Neuron (in vitro differentiated cells): ENCODE measurements at regions not wholly inside any gene's neighbourhood (a gene's known extent, or its start where the extent isn't known, plus 50 kb on each side); places are given as distances from the start of the nearest gene placed in this dataset.

Experiments
- H2AFZ ChIP-seq: one replicate; pipeline ENCODE4 v1.6.1; 2013; ENCODE audit warnings: low read depth, mild to moderate bottlenecking, inconsistent platforms, low read length, moderate library complexity
- H3K27me3 ChIP-seq: one replicate; pipeline ENCODE4 v1.6.1; 2013; ENCODE audit warnings: low read length; ENCODE audit not compliant: insufficient read depth
- H3K36me3 ChIP-seq: one replicate; pipeline ENCODE4 v1.6.1; 2013; ENCODE audit warnings: low read length; ENCODE audit not compliant: insufficient read depth
- H3K4me1 ChIP-seq: one replicate; pipeline ENCODE4 v1.6.1; 2013; ENCODE audit warnings: low read length; ENCODE audit not compliant: insufficient read depth
- H3K4me3 ChIP-seq: 2 replicates; pipeline ENCODE4 v1.5.1; 2013; ENCODE audit warnings: mild to moderate bottlenecking, low read length, moderate library complexity
- H3K9me3 ChIP-seq: one replicate; pipeline ENCODE4 v1.6.1; 2013; ENCODE audit warnings: low read length

DNA sequence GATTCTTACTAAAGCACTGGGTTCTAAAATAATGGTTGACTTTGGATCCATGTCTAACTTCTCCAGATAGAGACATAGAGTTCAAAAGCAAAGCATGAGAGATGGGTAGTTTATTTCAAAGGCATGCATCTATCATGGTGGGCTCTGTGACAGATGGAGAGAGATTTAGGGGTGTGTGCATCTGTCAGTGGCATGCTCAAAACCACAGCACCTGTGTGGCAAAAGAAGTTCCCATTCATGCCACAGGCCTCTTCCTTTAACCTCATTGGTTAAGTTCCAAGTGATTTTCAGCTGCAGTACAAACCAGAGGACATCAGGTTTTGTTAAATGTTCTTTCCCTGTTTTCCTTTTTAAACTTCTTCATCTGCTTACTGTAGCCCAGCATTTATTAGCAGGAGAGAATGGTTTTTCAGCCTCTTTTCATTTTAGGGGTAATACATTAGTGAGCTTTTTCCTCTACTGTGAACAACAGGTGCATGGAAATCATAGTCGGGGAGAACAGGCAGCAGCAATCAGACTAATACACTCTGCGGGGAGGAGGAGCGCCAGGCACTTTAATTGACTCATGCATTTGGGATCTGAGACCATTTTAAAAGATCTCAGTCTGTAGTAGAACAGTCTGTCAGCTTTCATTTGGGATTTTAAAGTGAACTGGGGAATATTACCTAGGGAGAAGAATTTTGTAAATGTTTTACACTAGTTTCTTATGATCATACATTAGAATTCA lies 52.4 kb upstream of the UPP2 start:
- H3K4me1 ChIP-seq: no peaks in the 10 kb centered on the region
- no peak overlapping the region for H3K4me3 ChIP-seq
- no peaks in the 10 kb centered on the region for H3K9me3 ChIP-seq
- peaks cover 4% of the 10 kb centered on the region for H3K27me3 ChIP-seq
- H2AFZ ChIP-seq: no peak overlapping the region
- H3K36me3 ChIP-seq: no peaks in the 10 kb centered on the region

DNA sequence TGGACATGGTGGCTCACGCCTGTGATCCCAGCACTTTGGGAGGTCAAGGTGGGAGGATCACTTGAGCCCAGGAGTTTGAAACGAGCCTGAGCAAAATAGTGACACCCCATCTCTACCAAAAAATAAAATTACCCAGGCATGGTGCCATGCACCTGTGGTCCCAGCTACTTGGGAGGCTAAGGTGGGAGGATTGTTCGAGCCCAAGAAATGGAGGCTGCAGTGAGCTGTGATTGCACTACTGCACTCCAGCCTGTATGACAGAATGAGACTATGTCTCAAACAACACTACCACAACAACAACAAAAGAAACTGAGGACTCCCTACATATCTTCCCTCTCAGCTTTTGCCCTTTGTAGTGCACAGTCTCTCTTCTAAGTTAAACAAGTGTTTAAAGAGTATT lies 53.3 kb upstream of the UPP2 start:
- Histone ChIP-seq H3K27me3 (peaks cover 4% of the 10 kb centered on the region), H3K9me3 (no peaks in the 10 kb centered on the region), H3K36me3 (no peaks in the 10 kb centered on the region), H3K4me1 (no peaks in the 10 kb centered on the region), H3K4me3 (no peak overlapping the region), H2AFZ (no peak overlapping the region)

DNA sequence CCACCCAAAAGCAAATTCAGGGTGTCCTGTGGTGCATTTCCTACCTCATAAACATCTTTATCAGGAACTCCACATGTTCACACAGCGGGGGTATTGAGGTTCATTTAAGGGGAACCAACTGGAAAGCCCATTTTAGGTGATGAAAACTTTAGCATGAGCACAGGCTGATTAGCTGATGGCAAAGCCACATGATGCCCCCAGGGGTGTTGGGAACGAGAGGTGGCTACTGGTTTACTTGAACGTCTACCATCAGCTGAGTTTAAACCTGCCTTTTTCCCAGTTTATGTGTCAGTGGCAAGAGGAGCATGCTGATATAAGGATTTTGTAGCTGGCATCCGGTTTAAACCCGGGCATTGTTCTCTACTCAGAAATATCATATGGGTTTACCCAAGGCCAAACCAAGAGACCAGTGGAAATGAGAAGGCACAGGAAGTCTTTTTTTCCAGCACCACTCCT lies 54.5 kb upstream of the UPP2 start:
- Histone ChIP-seq H3K9me3 (no peaks in the 10 kb centered on the region), H3K36me3 (no peaks in the 10 kb centered on the region), H3K4me3 (no peak overlapping the region), H3K27me3 (peaks cover 2% of the 10 kb centered on the region), H3K4me1 (no peaks in the 10 kb centered on the region), H2AFZ (no peak overlapping the region)

DNA sequence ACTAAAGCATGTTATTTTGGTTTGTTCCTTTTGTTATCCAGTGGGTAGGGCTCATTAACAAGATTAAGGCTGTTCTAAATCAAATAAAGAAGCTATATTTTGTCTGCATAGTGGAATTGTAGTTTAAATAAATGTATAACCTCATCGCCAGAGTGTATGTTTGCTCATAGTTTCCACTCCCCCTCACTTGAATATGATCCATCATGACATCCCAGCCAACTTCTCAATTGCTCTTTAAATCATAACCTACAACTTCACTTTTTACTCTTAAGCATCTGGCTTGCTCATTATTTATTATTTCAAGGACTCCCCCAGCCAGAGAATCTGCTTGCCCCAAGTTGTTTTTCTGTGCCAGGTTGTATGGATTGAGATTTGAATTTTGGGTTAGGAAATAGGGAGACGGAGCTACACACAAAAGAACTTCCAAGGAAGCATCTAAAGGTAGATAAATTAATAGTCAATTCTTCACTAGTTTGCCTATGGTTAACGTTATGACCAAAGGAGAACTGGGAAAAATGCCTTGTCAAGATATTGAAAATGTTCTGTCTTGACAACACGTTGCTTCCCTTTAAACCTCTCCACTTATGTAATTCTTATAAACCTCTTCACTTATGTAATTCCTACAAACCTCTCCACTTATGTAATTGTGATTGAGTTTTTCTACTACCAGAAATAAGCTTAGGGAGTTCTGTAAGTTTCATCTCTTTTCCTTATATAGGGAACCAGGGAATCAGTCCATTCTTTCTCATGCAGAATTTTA lies 55.4 kb upstream of the UPP2 start:
- Histone ChIP-seq H3K9me3 (no peaks in the 10 kb centered on the region), H3K36me3 (no peaks in the 10 kb centered on the region), H2AFZ (no peak overlapping the region), H3K4me3 (no peak overlapping the region), H3K4me1 (no peaks in the 10 kb centered on the region), H3K27me3 (peaks cover 2% of the 10 kb centered on the region)

DNA sequence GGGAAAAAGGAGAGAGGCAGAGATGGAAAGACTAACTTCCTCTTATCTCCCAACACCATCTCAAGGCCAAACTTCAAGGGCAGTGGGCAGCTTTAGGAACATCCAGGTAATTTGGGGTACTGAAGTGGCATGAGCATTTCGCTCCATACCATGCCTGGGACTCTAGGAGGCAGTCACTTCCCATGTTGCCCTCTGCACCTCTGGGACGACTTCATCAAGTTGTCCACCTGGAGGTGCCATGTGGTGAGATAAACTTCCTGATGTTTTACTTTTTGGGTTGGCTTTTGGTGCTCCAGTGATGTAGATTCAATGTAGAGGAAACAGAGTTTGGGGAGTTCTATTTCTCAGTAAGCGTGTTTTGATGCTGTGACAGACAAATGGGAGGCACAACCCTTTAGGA lies 56.3 kb upstream of the UPP2 start:
- no peak overlapping the region for H2AFZ ChIP-seq
- no peaks in the 10 kb centered on the region for H3K4me1 ChIP-seq
- H3K9me3 ChIP-seq: no peaks in the 10 kb centered on the region
- no peak overlapping the region for H3K4me3 ChIP-seq
- peaks cover 2% of the 10 kb centered on the region for H3K27me3 ChIP-seq
- H3K36me3 ChIP-seq: no peaks in the 10 kb centered on the region

DNA sequence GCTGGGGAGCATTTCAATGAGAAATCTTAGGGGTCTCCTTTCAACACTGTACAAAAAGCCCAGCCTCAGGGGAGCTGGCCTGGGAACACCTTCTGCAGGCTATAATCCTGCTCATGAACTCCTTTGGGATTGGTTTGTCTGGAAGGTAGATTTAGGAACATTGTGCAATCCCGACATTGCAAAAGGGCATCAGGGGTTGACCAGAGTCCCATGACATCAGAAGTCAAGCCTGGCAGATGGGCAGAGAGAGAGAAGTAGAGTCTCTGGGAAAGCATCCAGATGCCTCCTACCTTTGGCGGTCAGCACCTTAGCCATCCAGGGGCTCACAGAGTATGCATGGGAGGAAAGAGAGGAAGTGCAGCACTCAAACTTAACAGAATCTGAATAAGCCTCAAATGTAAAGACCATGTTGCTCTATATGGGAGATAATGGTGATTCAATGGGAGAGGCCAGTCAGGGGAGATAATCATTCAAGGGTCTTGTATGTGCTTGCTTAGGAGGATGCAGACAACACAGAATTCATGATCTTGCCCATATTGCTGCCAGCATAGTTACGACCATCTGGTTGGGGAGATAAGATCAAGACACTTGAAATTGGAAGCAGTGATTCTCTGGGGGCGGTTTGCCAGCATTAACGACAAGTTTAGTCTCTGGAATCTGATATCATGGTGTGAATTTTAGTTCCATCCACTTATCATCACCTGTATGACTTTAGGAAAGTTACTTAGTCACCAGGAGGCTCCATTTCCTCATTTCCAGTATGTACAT lies 58.3 kb upstream of the UPP2 start:
- no peaks in the 10 kb centered on the region for H3K36me3 ChIP-seq

DNA sequence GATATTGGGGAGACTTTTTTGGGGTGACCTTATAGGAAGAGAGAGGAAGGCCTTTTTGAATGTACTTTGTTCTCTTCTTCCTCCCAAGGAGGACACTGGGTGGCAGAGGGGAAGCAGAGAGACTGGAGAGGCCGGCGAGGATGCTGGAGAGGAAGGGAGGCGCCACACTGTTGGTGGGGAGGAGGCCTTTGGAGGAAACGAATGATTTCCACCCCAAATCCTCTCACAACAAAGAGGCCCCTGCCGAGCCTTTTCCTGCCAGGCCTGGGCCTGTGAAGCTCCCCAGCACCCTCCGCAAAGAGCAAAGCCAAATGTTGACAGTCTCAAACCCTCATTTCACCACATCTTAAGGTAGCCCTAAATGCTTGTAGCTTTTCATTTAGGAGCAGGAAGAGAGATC lies 59.0 kb upstream of the UPP2 start:
- Histone ChIP-seq H3K36me3 (no peaks in the 10 kb centered on the region), H3K27me3 (peaks cover 2% of the 10 kb centered on the region), H3K4me3 (no peak overlapping the region), H3K4me1 (no peaks in the 10 kb centered on the region), H2AFZ (no peak overlapping the region), H3K9me3 (no peaks in the 10 kb centered on the region)

More for the DNA sequence above, 58.3 kb upstream of the UPP2 start:
- H3K27me3 ChIP-seq: peaks cover 2% of the 10 kb centered on the region
- no peak overlapping the region for H3K4me3 ChIP-seq
- H3K9me3 ChIP-seq: no peaks in the 10 kb centered on the region
- no peak overlapping the region for H2AFZ ChIP-seq
- H3K4me1 ChIP-seq: no peaks in the 10 kb centered on the region

DNA sequence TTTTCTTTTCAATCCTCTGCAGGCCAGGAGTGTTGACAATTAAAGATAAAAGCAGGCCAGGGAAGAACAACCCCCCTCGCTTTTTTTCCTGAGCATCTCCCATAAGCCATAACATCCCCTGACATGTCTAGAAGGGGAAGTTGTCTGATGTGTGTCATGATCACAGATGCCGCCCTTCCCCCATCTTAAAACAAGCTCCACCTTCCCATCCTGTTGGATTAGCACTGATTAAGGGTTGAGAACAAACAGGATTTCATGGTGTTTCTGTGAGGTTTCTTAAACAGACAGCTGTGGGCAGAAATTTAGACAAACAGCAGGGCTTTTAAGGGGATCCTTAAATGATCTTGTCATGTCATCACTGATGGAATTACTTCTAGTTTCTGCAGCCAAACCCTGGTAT lies 59.4 kb upstream of the UPP2 start:
- Histone ChIP-seq H3K9me3 (no peaks in the 10 kb centered on the region), H3K4me1 (no peaks in the 10 kb centered on the region), H3K4me3 (no peak overlapping the region), H3K36me3 (no peaks in the 10 kb centered on the region), H3K27me3 (peaks cover 2% of the 10 kb centered on the region), H2AFZ (no peak overlapping the region)

DNA sequence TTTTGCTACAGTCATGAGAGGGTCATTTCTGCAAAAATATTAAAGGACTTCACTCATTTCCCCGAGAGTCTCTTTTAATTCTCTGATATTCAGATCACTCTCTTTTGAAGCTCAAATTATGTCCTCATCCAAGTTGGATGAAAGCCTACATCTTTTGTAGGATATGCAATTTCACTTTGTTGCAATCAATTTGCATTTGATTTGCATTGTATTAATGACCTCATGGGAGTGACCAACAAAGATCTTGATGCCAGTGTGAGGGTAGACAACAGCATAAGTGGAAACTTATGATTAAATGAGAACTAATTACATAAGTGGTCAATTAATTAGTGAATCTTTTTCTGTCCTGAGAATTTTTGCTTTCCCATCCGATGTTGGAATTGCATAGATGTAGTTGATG lies 60.3 kb upstream of the UPP2 start:
- H3K36me3 ChIP-seq: no peaks in the 10 kb centered on the region
- H3K4me1 ChIP-seq: no peaks in the 10 kb centered on the region
- no peak overlapping the region for H2AFZ ChIP-seq
- H3K27me3 ChIP-seq: peaks cover 2% of the 10 kb centered on the region
- H3K9me3 ChIP-seq: no peaks in the 10 kb centered on the region
- H3K4me3 ChIP-seq: no peak overlapping the region

DNA sequence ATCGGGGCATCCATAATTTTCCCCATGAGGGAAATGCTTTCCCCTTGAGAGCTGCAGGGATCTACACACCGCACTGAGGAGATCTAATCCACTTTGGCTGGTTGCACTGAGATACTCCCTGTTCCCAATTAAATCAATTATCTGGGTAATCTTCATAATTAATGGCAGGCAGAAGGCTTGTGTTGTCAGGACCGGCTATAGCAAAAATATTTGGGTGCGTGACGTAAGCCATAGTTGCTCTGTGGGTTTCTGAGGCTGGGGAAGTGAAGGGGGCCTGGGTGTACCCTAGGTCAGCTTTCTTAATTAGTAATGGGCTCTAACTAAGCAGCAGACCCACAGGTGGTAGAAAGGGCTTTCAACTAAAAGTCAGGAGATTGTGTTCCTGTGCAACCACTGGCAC lies 62.8 kb upstream of the UPP2 start:
- Histone ChIP-seq H3K4me3 (no peak overlapping the region), H3K36me3 (no peaks in the 10 kb centered on the region), H3K9me3 (no peaks in the 10 kb centered on the region), H2AFZ (no peak overlapping the region), H3K4me1 (no peaks in the 10 kb centered on the region), H3K27me3 (no peaks in the 10 kb centered on the region)

DNA sequence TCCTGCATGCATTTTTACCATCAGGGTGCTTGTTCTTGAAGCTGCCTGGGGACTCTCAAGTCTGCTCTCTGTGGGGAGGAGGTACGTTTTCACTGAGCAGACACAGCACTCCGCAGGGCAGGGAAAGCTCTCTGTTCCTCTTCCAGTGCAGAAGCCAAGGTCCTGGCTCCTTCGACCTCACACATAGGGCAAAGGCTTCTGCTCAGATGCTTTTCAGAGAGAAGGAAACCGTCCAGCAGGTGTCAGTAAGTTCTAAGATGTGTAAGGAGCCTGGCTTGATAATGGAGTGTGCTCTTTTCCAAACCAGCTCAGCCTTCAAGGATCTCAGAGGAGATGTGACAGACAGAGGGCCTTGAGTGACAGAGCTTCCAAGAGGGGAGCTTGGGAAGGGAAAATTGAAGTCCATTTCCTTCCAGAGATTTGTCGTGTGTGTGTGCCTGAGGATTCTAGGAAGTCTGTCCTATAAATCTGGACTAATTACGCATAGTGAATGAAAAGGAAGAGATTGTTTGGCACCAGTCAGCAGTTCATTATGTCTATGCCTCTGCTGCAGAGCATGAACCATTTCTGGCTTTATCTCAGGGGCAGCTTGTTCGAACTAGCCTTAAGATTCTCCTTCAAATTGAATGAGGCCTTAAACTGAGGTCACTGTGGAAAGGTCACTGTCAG lies 67.3 kb upstream of the UPP2 start:
- Histone ChIP-seq H3K9me3 (no peaks in the 10 kb centered on the region), H3K27me3 (no peaks in the 10 kb centered on the region), H3K4me1 (no peaks in the 10 kb centered on the region), H2AFZ (no peak overlapping the region), H3K36me3 (no peaks in the 10 kb centered on the region), H3K4me3 (no peak overlapping the region)

DNA sequence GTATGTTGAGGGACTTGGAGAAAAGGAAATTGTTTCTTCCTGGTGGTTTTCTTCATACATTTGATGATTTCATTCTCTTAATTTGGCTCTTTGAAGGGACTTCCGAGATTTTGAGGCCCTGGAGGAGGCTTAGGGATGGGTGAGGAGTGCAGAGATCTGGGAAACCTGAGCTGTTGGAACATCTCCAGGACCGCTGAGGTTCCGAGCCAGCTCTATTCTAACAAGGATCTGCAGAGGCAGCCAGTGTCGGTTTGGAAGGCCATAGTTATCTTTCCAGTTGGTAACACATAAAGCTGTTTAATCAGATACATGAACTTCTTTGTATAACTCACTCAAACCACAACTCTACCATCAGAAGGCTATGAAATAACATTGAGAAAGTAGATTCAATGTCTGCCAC lies 70.3 kb upstream of the UPP2 start:
- no peak overlapping the region for H3K4me3 ChIP-seq
- H3K9me3 ChIP-seq: no peaks in the 10 kb centered on the region
- no peaks in the 10 kb centered on the region for H3K4me1 ChIP-seq
- no peaks in the 10 kb centered on the region for H3K36me3 ChIP-seq
- no peak overlapping the region for H2AFZ ChIP-seq
- H3K27me3 ChIP-seq: no peaks in the 10 kb centered on the region
